ENCODE measurements at regions not wholly inside any gene's neighbourhood (a gene's known extent, or its start where the extent isn't known, plus 50 kb on each side); places are given as distances from the start of the nearest gene placed in this dataset.

DNA sequence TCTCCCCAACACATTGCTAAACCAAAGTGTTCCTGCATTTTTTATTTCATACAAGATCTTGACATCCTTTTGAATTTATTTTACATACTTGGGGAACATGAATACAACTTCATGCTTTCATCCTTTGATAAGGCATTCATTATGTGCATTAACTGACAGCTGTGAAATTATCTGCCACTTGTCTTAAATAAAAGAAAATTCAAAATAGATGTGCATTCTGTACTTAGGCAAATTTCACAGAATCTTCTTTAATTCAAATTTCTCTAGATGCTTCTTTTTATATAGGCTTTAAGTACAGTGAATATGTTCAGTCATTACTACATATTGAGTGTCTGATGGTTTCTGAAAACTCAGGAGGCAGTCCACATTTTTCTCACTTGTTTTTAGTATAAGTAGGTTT lies 518.1 kb downstream of the EPHA5 start:
- no peak for DNase-seq (ENCODE audit: extremely low read depth in 1 of 11, low read depth in 9 of 11, low spot score in 4 of 11)

DNA sequence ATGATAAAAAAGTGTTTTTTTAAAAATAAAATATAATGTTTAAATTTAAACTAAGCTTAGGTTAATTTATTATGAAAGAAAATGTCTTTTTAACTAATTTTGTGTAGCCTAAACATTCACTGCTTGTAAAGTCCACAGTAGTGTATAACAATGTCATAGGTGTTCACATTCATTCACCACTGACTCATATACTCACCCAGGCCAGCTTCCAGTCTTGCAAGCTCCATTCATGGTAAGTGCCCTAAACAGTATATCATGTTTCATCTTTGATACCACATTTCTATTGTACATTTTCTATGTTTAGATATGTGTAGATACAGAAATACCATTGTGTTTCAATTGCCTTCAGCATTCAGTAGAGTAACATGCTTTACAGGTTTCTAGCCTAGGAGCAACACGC lies 530.3 kb downstream of the EPHA5 start:
- DNase-seq (ENCODE audit: extremely low read depth in 1 of 11, low read depth in 9 of 11, low spot score in 4 of 11), result no peak

- DNase-seq (ENCODE audit: extremely low read depth in 1 of 11, low read depth in 9 of 11, low spot score in 4 of 11), result no peak
These were observed 544.1 kb downstream of the EPHA5 start for GRCh38 chr4:65126200-65126599.

GRCh38 chr4:65120287-65120686 lies 550.0 kb downstream of the EPHA5 start:
- no peak for DNase-seq (ENCODE audit: extremely low read depth in 1 of 11, low read depth in 9 of 11, low spot score in 4 of 11)

DNA sequence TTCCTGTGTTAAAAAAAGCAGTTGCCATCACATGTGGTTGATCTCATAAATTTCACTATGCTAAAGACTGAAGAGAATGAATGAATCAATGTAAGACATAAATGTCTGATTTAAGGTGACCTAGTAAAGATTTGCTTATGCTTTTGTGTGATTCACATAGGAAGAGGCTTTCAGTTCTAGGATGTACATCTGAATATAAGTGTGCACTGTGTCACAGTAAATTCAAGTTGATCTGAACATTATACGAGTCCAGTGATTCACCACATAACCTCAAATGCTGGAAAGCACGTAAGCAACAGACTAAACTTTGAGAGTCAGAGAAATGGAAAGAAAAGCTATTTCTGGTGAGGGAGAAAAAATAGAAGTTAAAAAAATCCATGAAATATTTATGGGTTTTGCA lies 567.9 kb downstream of the EPHA5 start:
- DNase-seq (ENCODE audit: extremely low read depth in 1 of 11, low read depth in 9 of 11, low spot score in 4 of 11), result no peak

DNA sequence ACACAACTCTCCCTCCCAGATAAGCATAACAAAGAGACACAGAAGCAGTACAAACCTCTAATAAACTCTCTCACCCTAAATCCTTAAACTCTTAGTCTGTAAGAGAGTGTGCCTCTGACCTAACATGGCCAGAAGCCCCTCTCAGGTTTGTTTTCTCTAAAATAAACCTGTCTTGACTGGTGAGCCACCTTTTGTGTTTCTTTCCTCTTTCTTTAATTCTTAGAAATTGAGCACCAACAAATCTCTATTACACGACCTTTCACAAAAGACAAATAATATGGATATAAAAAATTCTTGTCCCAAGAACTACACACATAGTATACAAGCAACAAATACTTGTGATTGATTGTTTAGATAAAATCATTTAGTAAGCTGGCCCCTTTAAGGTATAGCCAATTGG lies 573.7 kb downstream of the EPHA5 start:
- no peak for DNase-seq (ENCODE audit: extremely low read depth in 1 of 11, low read depth in 9 of 11, low spot score in 4 of 11)

DNA sequence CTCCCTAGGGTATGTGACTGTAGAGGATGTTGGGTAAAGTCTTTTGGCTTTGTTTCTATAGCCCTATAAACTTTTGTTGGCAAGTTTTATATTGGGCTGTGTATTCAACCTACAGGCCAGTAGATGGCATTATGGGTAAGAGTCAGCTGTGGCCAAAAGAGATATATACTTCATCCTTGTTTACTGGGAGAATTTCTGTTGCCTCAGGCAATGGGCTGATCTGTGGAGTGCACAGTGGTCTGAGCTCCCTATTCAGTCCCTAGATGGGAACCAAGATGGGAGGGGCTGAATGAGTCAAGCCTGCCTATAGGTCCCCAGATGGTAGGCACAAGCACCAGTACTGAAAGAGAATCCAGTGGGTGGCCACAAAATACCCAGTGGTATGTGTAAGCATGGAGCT lies 580.6 kb downstream of the EPHA5 start:
- DNase-seq (ENCODE audit: extremely low read depth in 1 of 11, low read depth in 9 of 11, low spot score in 4 of 11), result no peak

DNA sequence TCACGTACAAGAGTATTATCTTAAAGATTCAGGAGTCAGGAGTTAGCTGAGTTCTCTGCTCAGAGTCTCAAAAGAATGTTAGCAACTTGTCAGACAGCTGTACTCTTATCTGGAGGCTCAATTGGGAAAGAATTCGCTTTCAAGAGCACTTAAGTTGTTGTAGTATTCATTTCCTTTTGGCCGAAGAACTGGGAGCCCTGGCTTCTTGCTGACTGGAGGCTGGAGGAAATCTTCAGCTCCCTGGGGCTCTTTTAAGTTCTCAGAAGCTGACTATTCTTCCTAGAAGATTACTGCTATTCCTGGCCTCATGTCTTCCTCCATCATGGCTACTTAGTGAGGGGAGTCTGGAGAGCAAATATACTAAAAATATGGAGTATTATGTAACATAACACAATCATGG lies 587.2 kb downstream of the EPHA5 start:
- DNase-seq (ENCODE audit: extremely low read depth in 1 of 11, low read depth in 9 of 11, low spot score in 4 of 11), result no peak

GRCh38 chr4:65071564-65071963 lies 598.7 kb downstream of the EPHA5 start:
- DNase-seq (ENCODE audit: extremely low read depth in 1 of 11, low read depth in 9 of 11, low spot score in 4 of 11), result no peak

DNA sequence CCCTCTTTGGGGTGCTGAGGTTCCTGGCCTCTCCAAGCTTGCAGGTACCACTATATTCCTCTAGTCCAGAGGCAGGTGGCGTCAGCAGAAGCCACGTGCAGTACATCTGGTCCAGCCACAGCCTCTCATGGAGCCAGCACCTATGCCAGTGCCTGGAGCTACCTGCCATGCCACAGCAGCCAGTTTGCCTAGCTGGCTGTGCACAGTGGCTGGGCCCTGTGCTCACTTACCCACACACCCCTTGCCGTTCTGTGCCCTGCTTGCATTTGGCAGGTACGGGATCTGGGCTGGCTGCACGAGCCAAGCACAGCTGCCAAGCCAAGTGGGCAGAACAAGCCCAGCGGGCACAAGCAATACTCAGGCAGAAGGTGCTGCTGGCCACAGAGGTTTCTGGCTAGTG lies 601.1 kb downstream of the EPHA5 start:
- no peak for DNase-seq (ENCODE audit: extremely low read depth in 1 of 11, low read depth in 9 of 11, low spot score in 4 of 11)

GRCh38 chr4:65066106-65066505 lies 604.2 kb downstream of the EPHA5 start:
- no peak for DNase-seq (ENCODE audit: extremely low read depth in 1 of 11, low read depth in 9 of 11, low spot score in 4 of 11)

DNA sequence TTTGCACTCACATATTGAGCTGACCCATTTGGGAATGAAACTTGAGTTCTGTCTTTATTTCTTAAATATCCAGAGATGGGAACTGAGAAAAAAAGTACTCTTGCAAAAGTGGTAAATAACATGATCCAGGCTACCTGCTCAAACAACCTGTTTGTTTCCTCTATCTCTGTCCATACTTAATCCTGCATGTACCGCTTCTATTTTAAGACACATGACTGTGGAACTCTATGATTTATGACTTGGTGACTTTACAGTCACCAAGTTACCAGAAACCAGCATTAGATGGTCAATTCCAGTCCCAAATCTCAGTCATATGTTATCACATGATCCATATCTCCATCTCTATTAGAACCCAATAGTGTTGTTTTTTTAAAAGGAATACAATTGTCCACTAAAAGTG lies 606.7 kb downstream of the EPHA5 start:
- DNase-seq (ENCODE audit: extremely low read depth in 1 of 11, low read depth in 9 of 11, low spot score in 4 of 11), result no peak

DNA sequence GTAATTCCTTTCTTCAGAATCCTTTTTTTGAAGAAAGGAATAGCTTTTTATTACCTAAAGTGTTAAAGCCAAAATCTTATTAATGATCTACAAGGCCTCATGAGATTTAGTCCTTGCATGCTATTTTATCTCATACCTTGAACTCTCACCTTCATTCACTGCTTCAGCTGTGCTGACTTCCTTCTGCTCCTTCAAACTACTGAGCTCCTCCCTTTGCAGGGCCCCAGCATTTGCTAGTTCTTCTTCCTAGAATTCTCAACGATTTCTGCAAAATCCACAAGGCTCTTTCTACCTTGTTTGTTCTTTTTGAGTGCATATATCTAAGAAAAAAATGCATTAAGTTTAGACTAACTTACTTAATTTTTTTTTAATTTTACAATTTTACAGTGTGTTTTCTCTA lies 619.5 kb downstream of the EPHA5 start:
- DNase-seq (ENCODE audit: extremely low read depth in 1 of 11, low read depth in 9 of 11, low spot score in 4 of 11), result no peak

- DNase-seq (ENCODE audit: extremely low read depth in 1 of 11, low read depth in 9 of 11, low spot score in 4 of 11), result no peak
These were observed 623.8 kb downstream of the EPHA5 start for GRCh38 chr4:65046192-65047133.

DNA sequence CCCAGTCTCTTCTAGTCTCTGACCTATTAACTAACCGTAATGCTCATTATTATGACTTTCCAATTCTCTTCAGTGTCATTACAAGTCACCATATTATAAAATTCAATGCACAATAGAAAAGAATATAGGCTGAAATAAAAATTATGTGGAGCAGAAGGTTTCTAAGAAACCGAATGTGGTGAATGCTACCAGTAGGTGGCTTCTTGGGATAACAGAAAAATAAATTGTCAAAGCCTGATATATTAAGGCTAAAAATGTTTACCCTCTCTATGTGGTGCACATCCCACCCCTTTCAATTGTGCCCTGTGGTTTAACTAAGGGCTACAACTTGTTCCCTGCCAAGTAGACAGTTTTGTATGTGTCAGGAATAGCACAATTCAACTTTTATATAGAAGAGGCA lies 624.6 kb upstream of the TECRL start:
- no peak for DNase-seq (ENCODE audit: extremely low read depth in 1 of 11, low read depth in 9 of 11, low spot score in 4 of 11)

- no peak for DNase-seq (ENCODE audit: extremely low read depth in 1 of 11, low read depth in 9 of 11, low spot score in 4 of 11)
These were observed 619.3 kb upstream of the TECRL start for GRCh38 chr4:65028592-65028991.

DNA sequence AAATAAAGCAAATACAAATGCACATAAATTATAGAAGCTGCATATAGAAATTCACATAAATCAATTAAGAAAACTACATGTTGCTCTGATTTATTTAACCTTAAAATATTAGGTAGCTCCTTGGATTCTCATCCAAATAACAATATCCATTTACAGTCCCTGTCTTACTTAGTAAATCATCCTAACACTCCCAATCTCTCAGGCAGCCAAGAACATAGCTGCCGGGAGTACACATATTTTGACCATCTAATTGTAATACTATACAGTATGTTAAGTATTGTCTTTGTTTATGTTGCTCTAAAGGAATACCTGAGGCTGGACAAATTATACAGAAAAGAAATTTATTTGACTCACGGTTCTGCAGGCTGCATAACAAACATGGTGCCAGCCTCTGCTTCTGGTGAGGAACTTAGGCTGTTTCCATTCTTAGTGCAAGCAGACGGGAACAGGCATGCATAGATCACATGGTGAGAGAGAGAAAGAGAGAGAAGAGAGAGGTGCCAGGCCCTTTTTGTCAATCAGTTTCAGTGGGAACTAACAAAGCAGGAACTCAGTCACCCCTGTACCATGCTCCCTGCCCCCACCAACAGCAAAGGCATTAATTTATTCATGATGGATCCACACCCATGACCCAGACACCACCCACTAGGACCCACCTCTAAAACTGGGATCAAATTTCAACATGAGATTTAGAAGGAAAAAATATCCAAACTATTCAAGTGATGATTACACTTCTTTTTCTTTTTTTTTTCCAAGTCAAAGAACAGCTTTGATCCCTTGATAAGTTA lies 614.8 kb upstream of the TECRL start:
- DNase-seq (ENCODE audit: extremely low read depth in 1 of 11, low read depth in 9 of 11, low spot score in 4 of 11), result no peak

DNA sequence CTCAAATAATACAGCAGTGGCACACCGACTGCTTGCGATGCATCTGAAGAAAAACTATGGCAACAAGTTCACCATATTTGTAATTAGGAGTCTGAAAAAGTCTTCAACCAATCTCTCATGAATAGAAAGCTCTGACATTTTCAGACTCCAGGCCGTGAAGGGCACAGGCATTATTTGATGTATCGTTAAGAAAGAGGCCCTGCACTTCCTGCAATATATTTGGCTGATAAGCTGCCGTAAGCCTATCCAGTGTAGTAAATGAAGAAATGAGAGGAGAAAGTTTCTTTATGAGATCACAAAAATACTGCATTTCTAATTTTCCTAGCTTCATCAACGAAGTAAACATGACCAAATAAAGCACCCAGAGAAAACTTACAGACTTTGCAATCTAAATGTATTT lies 613.8 kb upstream of the TECRL start:
- DNase-seq (ENCODE audit: extremely low read depth in 1 of 11, low read depth in 9 of 11, low spot score in 4 of 11), result no peak

DNA sequence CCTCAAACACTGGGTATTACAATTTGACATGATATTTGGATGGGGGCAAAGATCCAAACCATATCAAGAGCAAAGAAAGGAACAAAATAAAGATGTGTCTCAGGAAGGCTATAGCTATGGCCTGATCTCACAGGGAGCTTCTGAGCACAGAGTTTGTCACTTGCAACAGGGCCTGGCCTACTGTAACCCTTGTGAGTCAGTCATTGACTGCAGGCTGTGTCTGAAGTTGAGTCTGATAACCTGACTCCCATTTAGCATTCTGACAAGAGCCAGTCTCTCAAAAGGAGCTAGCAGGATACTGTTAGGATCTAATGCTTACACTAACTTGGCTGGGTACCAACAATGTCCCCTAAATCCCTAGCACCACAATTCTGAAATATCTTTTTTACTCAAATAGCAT lies 612.5 kb upstream of the TECRL start:
- DNase-seq (ENCODE audit: extremely low read depth in 1 of 11, low read depth in 9 of 11, low spot score in 4 of 11), result no peak

- DNase-seq (ENCODE audit: extremely low read depth in 1 of 11, low read depth in 9 of 11, low spot score in 4 of 11), result no peak
These were observed 611.9 kb upstream of the TECRL start for GRCh38 chr4:65021149-65021548.
